CD4-positive, alpha-beta T cell treated with Interferon gamma for 1 hour (primary cell): ENCODE measurements at regions not wholly inside any gene's neighbourhood (a gene's known extent, or its start where the extent isn't known, plus 50 kb on each side); places are given as distances from the start of the nearest gene placed in this dataset.

Experiments
- DNase-seq: peaks from one replicate; pipeline ENCODE4 v3.0.0-alpha.2; 2020

GRCh38 chr14:51400139-51400538 lies 160.1 kb downstream of the TMX1 start:
- no peak for DNase-seq

- DNase-seq, result no peak
Observed at GRCh38 chr14:51401272-51401671, 161.2 kb downstream of the TMX1 start.

GRCh38 chr14:51401756-51402155 lies 161.7 kb downstream of the TMX1 start:
- no peak for DNase-seq

GRCh38 chr14:51410897-51411296 lies 170.8 kb downstream of the TMX1 start:
- DNase-seq, result no peak

- DNase-seq, result peak; percentile 67
Observed at GRCh38 chr14:51419685-51420084, 179.6 kb downstream of the TMX1 start.

- DNase-seq, result no peak
Observed at GRCh38 chr14:51422704-51423103, 182.7 kb downstream of the TMX1 start.

DNA sequence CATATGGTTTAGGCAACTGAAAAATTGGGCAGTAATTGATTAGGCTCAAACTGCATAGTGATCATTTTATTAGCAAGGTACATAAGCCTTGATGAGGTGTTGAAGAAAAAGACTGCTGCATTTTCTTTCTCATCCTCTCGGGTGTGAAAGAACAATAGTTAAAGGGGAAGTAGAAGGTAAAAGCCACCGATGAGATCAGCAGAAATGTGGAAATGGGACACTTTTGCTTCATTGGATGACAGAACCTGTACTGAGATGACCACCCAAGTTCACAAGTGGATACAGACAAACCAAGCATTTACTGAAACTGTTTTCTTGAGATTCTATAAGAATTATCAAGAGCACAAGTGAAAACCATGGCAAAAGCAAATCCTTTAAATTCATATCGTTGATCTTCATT lies 184.0 kb downstream of the TMX1 start:
- no peak for DNase-seq

- DNase-seq, result no peak
Observed at GRCh38 chr14:51424561-51425251, 184.7 kb downstream of the TMX1 start.

- no peak for DNase-seq
Observed at GRCh38 chr14:51428981-51429380, 188.9 kb downstream of the TMX1 start.

DNA sequence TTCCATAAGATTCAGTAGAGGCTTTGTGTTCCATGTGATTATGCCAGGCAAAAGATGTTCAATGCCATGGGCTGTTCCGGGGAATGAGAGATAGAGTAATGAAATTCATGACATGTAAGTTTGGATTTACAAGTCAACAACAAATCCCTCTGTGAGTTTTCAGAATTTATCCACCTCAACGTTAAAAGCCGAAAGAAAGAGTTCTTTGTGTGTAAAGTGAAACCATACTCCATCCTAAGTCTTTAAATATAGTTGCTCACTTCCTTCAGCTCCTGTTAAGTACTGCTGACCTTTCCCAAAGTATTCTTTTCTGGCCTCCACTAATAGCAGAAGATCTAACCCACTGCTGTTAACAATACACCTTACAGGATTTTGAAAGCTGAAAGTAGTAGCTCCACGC lies 190.0 kb downstream of the TMX1 start:
- no peak for DNase-seq

DNA sequence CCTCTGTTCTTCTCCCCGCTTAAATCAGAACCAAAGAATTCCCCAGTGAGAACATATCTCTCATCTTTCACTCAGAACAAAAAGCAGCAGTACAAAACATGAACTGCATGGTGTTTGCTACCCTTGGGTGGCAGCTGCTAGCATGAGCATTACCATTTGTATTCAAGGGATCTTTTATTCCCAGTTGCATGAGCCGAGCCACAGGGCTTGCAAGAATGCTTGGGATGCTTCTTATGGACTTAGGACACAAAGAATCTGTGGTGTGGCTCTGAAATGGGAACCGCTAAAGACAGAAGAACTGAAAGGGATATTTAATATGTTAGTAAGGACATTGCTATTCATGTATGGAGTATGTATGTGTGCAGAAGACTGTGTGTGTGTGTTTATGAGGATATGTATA lies 190.6 kb downstream of the TMX1 start:
- DNase-seq, result no peak

- DNase-seq, result no peak
Observed at GRCh38 chr14:51431033-51431709, 191.1 kb downstream of the TMX1 start.

- DNase-seq, result no peak
Observed at GRCh38 chr14:51431741-51432140, 191.7 kb downstream of the TMX1 start.

- DNase-seq, result no peak
Observed at GRCh38 chr14:51432302-51432948, 192.4 kb downstream of the TMX1 start.

DNA sequence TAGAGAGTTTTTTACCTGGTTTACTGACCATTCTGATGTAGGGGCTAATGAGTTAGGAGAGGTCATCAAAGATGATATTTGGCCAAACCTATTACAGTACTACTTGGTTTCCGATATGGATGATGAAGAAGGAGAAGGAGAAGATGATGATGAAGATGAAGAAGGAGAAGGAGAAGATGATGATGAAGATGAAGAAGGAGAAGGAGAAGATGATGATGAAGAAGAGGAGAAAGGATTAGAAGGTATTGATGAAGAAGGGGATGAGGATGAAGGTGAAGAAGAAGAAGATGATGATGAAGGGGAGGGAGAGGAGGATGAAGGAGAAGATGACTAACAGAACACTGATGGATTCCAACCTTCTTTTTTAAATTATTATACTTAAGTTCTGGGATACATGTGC lies 196.6 kb downstream of the TMX1 start:
- no peak for DNase-seq

GRCh38 chr14:51439896-51440295 lies 199.8 kb downstream of the TMX1 start:
- DNase-seq, result no peak

DNA sequence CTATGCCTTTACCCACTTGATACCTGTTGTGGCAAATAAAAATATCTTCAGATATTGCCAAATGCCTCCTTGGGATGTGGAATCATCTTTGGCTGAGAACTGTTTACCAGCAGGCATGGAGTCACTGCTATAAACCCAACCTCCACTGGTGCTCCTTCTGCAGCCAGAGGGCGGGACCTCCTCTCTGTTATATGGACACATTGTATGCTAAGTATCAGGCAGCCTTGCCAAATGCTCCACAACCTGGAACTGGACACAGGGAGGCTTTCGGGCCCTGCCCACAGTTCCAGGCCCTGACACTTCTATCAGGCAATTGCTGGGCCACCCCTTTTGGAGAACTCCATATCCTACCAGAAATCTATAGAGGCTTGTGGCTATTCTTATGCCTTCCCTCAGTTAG lies 201.0 kb downstream of the TMX1 start:
- no peak for DNase-seq

DNA sequence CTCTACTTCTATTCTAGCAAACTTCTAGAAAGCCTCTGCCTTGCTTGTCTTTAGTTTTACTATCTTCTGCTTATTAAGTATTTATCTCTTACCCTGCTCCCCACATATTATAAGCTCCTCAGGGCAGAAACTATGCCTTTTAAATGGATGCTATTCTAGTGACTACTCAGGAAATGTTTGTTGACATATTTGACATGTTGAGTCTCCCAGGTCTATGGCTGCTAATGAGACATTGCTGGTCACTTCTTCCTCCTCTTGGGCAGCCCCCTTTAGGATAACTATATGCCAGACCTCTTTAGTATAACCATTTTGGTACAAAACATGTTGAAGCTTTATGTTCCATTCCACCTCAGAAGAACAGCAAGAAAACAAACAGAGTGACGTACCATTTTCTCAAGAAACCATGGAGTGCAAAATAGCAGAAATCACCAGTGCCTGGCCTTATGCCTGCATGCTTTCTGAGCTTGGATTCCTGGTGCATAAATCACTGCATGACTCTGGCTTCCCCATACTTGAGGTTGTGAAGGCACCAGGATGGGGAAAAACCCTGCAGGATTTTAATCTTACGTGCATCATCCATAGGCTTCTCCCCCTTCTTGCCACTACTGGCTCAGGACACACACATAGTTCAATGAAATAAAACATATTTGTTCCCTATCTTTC lies 202.6 kb downstream of the TMX1 start:
- no peak for DNase-seq

GRCh38 chr14:51443195-51444018 lies 203.4 kb downstream of the TMX1 start:
- no peak for DNase-seq

- no peak for DNase-seq
Observed at GRCh38 chr14:51444353-51445000, 204.4 kb downstream of the TMX1 start.

DNA sequence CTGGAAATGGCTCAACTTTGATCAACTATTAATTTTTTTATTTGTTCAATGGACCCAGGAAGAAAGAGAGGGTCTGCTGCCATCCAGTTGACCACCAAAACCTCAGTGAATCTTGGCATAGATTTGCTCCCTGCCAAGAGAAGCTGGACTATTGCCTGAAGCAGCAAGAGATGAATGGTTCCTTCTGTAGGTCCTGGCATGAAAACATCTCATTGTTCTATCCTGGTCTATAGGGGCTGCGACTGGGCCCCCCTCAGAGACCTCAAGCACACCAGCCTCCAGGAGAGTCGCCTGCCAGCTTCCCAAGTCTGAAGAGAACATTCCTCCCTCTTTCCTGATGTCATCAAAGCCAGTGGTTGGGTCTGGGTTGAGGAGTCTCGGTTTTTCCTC lies 204.9 kb downstream of the TMX1 start:
- DNase-seq, result no peak

DNA sequence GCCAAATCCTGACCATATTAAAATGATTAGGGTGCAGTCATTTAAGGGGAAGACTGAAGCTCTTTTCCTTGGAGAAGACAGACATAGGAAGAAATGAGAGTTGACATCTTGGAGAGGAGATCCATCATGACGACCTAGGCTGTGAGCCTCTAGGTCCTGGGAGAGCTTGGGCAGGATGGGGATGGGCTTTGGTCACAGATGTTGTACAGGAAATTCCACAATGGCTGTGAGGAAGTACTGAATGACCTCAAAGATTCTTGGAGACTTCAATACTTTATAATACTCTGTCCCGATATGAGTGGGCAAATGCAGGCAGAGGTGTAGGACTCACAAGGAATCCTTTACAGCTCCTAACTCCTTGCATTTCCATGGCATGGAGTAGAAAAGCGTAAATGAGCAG lies 204.9 kb upstream of the FRMD6 start:
- no peak for DNase-seq
